Stomach (tissue), 4 donors: ENCODE measurements at regions not wholly inside any gene's neighbourhood (a gene's known extent, or its start where the extent isn't known, plus 50 kb on each side); places are given as distances from the start of the nearest gene placed in this dataset.

Experiments used
- EP300 ChIP-seq: sonication (generic); formaldehyde crosslinking; IDR thresholded peaks from one replicate; pipeline ENCODE4 v1.6.1; 2017; ENCODE audit warnings: antibody characterized with exemption
- POLR2A ChIP-seq, 4 donors: fragments of 450-650 bp; IDR thresholded peaks; one replicate each; pipeline ENCODE4 v1.6.1; 2016; ENCODE audit warnings: antibody characterized with exemption in 4 of 4, control low read depth in 2 of 4, mild to moderate bottlenecking in 1 of 4, moderate library complexity in 1 of 4
- POLR2AphosphoS5 ChIP-seq, 3 donors: sonication (generic); formaldehyde crosslinking; IDR thresholded peaks; one replicate each; pipeline ENCODE4 v1.6.1; 2016; ENCODE audit warnings: antibody characterized with exemption in 3 of 3
- TF ChIP-seq, protein P1 (sequence below), 7 experiments: fragments of 450-650 bp in 4 of 7; fragments of 200-600 bp in 3 of 7; sonication (generic) in 3 of 7; IDR thresholded peaks; one replicate each; pipeline ENCODE4 v1.5.1; 2016 to 2019; ENCODE audit warnings: antibody characterized with exemption in 7 of 7, control low read depth in 2 of 7, mild to moderate bottlenecking in 1 of 7

DNA sequence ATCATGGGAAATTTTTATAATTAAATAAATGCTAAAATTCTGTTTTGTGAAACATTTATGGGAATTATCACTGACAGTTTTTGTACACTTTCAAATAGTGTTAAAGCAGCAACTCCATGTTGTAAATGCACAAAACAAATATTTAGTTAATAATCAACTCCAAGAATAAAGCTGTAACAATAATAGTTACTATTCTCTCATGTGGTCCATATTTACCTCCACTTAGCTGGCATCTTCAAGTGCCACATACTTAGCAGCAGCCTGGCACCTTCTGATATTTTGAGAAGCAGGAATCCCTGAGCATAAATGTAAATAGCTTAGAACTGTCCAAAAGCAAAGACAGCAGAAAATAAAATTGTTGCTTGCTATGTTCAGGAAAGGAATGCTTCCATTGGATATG is 154.3 kb downstream of the KDM5D start:
- TF ChIP-seq, protein P1, sequence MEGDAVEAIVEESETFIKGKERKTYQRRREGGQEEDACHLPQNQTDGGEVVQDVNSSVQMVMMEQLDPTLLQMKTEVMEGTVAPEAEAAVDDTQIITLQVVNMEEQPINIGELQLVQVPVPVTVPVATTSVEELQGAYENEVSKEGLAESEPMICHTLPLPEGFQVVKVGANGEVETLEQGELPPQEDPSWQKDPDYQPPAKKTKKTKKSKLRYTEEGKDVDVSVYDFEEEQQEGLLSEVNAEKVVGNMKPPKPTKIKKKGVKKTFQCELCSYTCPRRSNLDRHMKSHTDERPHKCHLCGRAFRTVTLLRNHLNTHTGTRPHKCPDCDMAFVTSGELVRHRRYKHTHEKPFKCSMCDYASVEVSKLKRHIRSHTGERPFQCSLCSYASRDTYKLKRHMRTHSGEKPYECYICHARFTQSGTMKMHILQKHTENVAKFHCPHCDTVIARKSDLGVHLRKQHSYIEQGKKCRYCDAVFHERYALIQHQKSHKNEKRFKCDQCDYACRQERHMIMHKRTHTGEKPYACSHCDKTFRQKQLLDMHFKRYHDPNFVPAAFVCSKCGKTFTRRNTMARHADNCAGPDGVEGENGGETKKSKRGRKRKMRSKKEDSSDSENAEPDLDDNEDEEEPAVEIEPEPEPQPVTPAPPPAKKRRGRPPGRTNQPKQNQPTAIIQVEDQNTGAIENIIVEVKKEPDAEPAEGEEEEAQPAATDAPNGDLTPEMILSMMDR (IDR thresholded peaks at IDR 0.05) = no peak
- TF ChIP-seq EP300 (no peak), POLR2AphosphoS5 (IDR thresholded peaks at IDR 0.05) (no peak), POLR2A (IDR thresholded peaks at IDR 0.05) (no peak)
